Esophagus muscularis mucosa (tissue), 3 donors: ENCODE measurements at regions not wholly inside any gene's neighbourhood (a gene's known extent, or its start where the extent isn't known, plus 50 kb on each side); places are given as distances from the start of the nearest gene placed in this dataset.

Experiments
- POLR2AphosphoS5 ChIP-seq, 2 donors: sonication (generic); formaldehyde crosslinking; IDR thresholded peaks; one replicate each; pipeline ENCODE4 v1.6.1; 2017; ENCODE audit warnings: antibody characterized with exemption in 2 of 2
- TF ChIP-seq, protein P1 (sequence below), 3 experiments: fragments of 200-600 bp in 2 of 3; fragments of 450-650 bp in 1 of 3; sonication (generic) in 2 of 3; IDR thresholded peaks; one replicate each; pipeline ENCODE4 v1.5.1; 2017 to 2019; ENCODE audit warnings: antibody characterized with exemption in 3 of 3, mild to moderate bottlenecking in 2 of 3, moderate library complexity in 1 of 3

GRCh38 chr2:166677996-166678395, 183.9 kb upstream of the SCN7A start:
- TF ChIP-seq, protein P1, sequence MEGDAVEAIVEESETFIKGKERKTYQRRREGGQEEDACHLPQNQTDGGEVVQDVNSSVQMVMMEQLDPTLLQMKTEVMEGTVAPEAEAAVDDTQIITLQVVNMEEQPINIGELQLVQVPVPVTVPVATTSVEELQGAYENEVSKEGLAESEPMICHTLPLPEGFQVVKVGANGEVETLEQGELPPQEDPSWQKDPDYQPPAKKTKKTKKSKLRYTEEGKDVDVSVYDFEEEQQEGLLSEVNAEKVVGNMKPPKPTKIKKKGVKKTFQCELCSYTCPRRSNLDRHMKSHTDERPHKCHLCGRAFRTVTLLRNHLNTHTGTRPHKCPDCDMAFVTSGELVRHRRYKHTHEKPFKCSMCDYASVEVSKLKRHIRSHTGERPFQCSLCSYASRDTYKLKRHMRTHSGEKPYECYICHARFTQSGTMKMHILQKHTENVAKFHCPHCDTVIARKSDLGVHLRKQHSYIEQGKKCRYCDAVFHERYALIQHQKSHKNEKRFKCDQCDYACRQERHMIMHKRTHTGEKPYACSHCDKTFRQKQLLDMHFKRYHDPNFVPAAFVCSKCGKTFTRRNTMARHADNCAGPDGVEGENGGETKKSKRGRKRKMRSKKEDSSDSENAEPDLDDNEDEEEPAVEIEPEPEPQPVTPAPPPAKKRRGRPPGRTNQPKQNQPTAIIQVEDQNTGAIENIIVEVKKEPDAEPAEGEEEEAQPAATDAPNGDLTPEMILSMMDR (IDR thresholded peaks at IDR 0.05) = no peak
- no peak for TF ChIP-seq POLR2AphosphoS5 (IDR thresholded peaks at IDR 0.05)
